Heart left ventricle (tissue), 16 donors: ENCODE measurements at regions not wholly inside any gene's neighbourhood (a gene's known extent, or its start where the extent isn't known, plus 50 kb on each side); places are given as distances from the start of the nearest gene placed in this dataset.

Source experiments
- ATAC-seq, 4 donors: fragments of 200-7000 bp; cut with Tn5 transposase; one replicate each; pipeline ENCODE4 v1.9.1; 2020 to 2022; ENCODE audit warnings: moderate library complexity in 4 of 4, mild to moderate bottlenecking in 3 of 4, moderate number of reproducible peaks in 1 of 4
- DNase-seq, 5 donors: peaks; one replicate each; pipeline ENCODE4 v3.0.0-alpha.2; 2020
- H3K27ac ChIP-seq, 12 donors: fragments of 200-600 bp; sonication (generic) in 4 of 12; one replicate each; pipeline versions ENCODE4 v1.5.0 to v1.8.0; 2016 to 2022; ENCODE audit warnings: mild to moderate bottlenecking in 2 of 12
- H3K27me3 ChIP-seq, 9 donors: fragments of 200-600 bp; sonication (generic) in 2 of 9; one replicate each; pipeline versions ENCODE4 v1.5.1 to v1.8.0; 2016 to 2022; ENCODE audit warnings: mild to moderate bottlenecking in 3 of 9
- H3K36me3 ChIP-seq, 9 donors: fragments of 200-600 bp; sonication (generic) in 2 of 9; one replicate each; pipeline versions ENCODE4 v1.5.0 to v1.8.0; 2018 to 2022; ENCODE audit warnings: mild to moderate bottlenecking in 2 of 9
- H3K4me1 ChIP-seq, 12 donors: fragments of 200-600 bp; sonication (generic) in 4 of 12; one replicate each; pipeline versions ENCODE4 v1.5.0 to v1.8.0; 2016 to 2022; ENCODE audit warnings: mild to moderate bottlenecking in 3 of 12
- H3K4me3 ChIP-seq, 12 donors: fragments of 200-600 bp; sonication (generic) in 4 of 12; one replicate each; pipeline versions ENCODE4 v1.5.0 to v1.8.0; 2017 to 2022; ENCODE audit warnings: mild to moderate bottlenecking in 9 of 12, moderate library complexity in 4 of 12
- H3K9me3 ChIP-seq, 12 donors: fragments of 200-600 bp; sonication (generic) in 4 of 12; one replicate each; pipeline versions ENCODE4 v1.5.0 to v1.8.0; 2016 to 2022; ENCODE audit warnings: mild to moderate bottlenecking in 1 of 12
- POLR2A ChIP-seq, 2 donors: fragments of 450-650 bp; IDR thresholded peaks; one replicate each; pipeline ENCODE4 v1.6.1; 2017; ENCODE audit warnings: antibody characterized with exemption in 2 of 2, mild to moderate bottlenecking in 2 of 2, moderate library complexity in 2 of 2
- WGBS, 4 donors: extraction: QIAGEN DNeasy Blood & Tissue Kit in 2 of 4; methylation state at CpG; one replicate each; pipeline versions ENCODE4 v1.1.5 to v1.1.7; 2013 to 2018; 5-methylcytosine and 5-hydroxymethylcytosine counted together
- intact Hi-C, 10 donors: fragments of 100-400 bp; cut with DNase I; formaldehyde crosslinking; loops; one replicate each; pipeline versions ENCODE4 v1.11.1 to v1.14.2; 2022
- TF ChIP-seq, protein P1 (sequence below), 12 donors: fragments of 200-600 bp; sonication (generic) in 4 of 12; IDR thresholded peaks; one replicate each; pipeline versions ENCODE4 v1.5.0 to v1.8.0; 2018 to 2022; ENCODE audit warnings: antibody characterized with exemption in 12 of 12, mild to moderate bottlenecking in 5 of 12
- donor health status: ischemic (EF 13 %, LVEDD 7.1; RV severe dilation, severe dysfunction).
- donor health status: healthy with polysubstance abuse.
- donor health status: DM: no; HTN: yes; CAD: no.
- donor health status: DM: no; HTN: no; CAD: no.
- donor health status: ischemic (EF 25% LVEDD 6.9; RV normal size, moderate dysfunction).
- donor health status: ischemic (EF 25% LVEDD 5.7; RV mildly dilated, moderate dysfunction).
- donor health status: healthy.
- donor health status: DM: yes; HTN: yes; CAD: no.
- donor health status: ischemic (EF 35%, LVEDD 5.7; RV mildly dilated, moderate dysfunction).
- donor health status: nonischemic (EF 11% LVEDD 7.7; RV severe dilation, severe dysfunction).
- donor health status: DM: yes; HTN: yes; CAD: no.
- donor health status: PGD.
- donor health status: ischemic (EF 29% LVEDD 5.4; RV normal size, mild dysfunction).
- donor health status: nonischemic (EF 23%, LVEDD 6.1; RV moderate dilation, normal function).

DNA sequence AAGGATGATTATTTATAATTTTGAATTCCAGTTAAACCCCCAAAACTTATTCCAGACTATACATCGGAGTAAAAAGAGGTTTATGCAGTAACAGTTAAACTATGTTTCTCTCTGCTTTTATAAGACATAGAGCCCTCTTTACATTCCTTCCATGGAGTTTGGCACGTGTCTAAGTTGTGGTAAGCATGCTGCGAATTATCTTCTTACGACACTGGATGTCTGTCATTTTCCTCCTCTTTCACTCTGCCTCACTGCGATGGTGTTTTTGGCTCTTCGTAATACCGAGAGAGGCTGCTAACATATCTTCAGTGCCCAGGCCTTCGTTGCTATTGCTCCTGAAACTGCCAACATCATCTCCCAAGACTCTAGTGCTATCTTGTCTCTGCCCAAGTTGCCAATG lies 83.9 kb upstream of the TGFBR2 start:
- H3K36me3 ChIP-seq: no peaks in the 10 kb centered on the region
- no peaks in the 10 kb centered on the region for H3K9me3 ChIP-seq
- ATAC-seq (no peak), DNase-seq (no peak)
- no peak overlapping the region for H3K27ac ChIP-seq
- peaks cover 0 to 63% (median 27%) of the 10 kb centered on the region in 12 donors for H3K4me1 ChIP-seq
- no peak for TF ChIP-seq POLR2A (IDR thresholded peaks at IDR 0.05)
- TF ChIP-seq, protein P1, sequence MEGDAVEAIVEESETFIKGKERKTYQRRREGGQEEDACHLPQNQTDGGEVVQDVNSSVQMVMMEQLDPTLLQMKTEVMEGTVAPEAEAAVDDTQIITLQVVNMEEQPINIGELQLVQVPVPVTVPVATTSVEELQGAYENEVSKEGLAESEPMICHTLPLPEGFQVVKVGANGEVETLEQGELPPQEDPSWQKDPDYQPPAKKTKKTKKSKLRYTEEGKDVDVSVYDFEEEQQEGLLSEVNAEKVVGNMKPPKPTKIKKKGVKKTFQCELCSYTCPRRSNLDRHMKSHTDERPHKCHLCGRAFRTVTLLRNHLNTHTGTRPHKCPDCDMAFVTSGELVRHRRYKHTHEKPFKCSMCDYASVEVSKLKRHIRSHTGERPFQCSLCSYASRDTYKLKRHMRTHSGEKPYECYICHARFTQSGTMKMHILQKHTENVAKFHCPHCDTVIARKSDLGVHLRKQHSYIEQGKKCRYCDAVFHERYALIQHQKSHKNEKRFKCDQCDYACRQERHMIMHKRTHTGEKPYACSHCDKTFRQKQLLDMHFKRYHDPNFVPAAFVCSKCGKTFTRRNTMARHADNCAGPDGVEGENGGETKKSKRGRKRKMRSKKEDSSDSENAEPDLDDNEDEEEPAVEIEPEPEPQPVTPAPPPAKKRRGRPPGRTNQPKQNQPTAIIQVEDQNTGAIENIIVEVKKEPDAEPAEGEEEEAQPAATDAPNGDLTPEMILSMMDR (IDR thresholded peaks at IDR 0.05): no peak
- intact Hi-C loops: loop anchor here in 3 of 10 donors (5.0 to 10.0 kb wide), 2 partner anchors 85 to 162 kb away; partner anchors contain the start of gene TGFBR2 (in 1 of the 3)
- H3K27me3 ChIP-seq: no peaks in the 10 kb centered on the region
- 70 to 84% (median 77%) methylated on average over 8 of the region's 8 CpGs for WGBS, 4 donors
- no peak overlapping the region for H3K4me3 ChIP-seq

DNA sequence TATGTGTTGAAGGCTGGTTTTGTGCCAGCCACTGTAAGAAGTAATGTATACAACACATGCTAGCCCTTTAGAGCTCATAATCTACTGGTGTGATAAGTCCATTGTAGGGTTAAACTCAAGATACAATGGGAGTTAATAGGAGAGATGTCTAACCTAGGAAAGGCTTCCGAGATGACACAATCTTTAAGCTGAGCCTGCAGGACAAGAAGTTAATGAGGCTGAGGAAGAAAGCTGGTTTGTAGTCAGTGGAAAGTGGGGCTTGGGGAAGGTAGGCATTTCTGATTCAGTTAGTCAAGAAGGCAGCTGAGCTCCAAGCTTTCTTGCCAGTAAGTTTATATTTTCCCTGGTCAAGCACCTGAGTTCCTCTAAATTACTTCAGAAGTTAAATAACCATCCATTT lies 83.0 kb upstream of the TGFBR2 start:
- Histone ChIP-seq H3K4me3 (no peak overlapping the region), H3K27ac (no peak overlapping the region), H3K36me3 (no peaks in the 10 kb centered on the region), H3K9me3 (no peaks in the 10 kb centered on the region), H3K4me1 (peaks cover 0 to 63% (median 20%) of the 10 kb centered on the region in 12 donors), H3K27me3 (no peaks in the 10 kb centered on the region)
- intact Hi-C loops: loop anchor here in 3 of 10 donors (5.0 to 10.0 kb wide), 2 partner anchors 84 to 161 kb away; partner anchors contain the start of gene TGFBR2 (in 1 of the 3)
- no peak for TF ChIP-seq POLR2A (IDR thresholded peaks at IDR 0.05)
- TF ChIP-seq, protein P1 (IDR thresholded peaks at IDR 0.05): no peak
- 32 to 92% (median 72%) methylated on average over 1 of the region's 1 CpG for WGBS, 4 donors
- ATAC-seq (no peak), DNase-seq (no peak)

DNA sequence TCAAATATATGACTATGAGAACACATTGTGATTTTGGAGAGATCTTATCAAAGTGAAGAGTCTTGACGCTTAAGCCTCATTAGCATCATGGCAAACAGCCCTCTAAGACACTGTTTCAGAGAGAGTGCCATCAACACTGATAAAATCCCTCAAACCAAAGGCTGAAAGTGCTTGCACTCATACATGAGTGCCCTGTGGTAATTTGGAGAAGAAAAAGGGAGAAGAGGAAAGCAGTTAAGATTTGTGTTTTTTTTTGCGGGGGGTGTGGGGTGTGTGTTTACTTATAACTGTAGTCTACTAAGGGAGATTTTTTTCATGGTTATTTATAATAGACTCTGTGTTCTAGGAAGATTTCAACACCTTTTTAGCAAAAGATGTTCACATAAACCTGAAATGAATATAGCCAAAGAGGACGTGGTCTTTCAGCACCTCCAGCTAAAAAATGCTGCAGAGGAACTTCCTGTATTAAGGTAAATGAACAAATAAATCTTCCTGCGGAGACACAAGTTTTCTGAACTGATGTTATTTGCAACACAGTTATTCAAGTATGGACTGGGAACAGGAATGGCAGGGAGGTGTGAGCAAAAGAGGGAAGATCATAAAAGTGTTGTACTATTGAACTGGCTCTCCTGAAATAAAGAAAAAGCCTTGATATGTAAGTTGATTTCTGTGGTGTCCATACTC lies 81.9 kb upstream of the TGFBR2 start:
- intact Hi-C loops: loop anchor here in 3 of 10 donors (5.0 to 10.0 kb wide), 2 partner anchors 83 to 160 kb away; partner anchors contain the start of gene TGFBR2 (in 1 of the 3)

DNA sequence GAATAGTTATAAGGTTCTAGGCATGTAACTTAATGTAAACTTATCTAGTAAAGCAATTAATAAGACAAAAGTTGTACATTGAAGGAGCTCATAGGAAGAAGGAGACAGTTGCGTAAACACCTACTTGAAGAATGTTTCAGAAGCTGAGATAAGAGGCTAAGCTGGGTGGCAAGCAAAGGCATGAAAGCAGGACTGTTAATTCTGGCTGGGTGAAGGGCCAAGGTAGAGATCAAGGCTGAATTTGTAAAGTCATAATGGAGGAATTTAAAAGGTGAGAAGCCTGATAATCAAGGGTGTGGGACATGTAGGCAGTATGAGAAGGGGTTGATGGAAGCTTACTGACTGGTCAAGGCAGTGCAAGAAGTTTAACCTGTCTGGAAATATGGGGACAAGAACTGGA lies 80.4 kb upstream of the TGFBR2 start:
- ATAC-seq: no peak
- intact Hi-C loops: loop anchor here in 2 of 10 donors (10.0 kb wide), 1 partner anchor 159 kb away; no protein-coding TSS in a partner anchor
- Histone ChIP-seq H3K9me3 (no peaks in the 10 kb centered on the region), H3K27ac (no peak overlapping the region), H3K27me3 (no peaks in the 10 kb centered on the region), H3K4me1 (peaks cover 0 to 43% (median 5%) of the 10 kb centered on the region in 12 donors), H3K4me3 (no peak overlapping the region), H3K36me3 (no peaks in the 10 kb centered on the region)
- no peak for DNase-seq
- WGBS, 4 donors: 91 to 98% (median 94%) methylated on average over 1 of the region's 1 CpG
- TF ChIP-seq POLR2A (IDR thresholded peaks at IDR 0.05): no peak
- TF ChIP-seq, protein P1 (IDR thresholded peaks at IDR 0.05): no peak

More for the DNA sequence above, 81.9 kb upstream of the TGFBR2 start:
- Histone ChIP-seq H3K4me3 (no peak overlapping the region), H3K4me1 (peaks cover 0 to 56% (median 11%) of the 10 kb centered on the region in 12 donors), H3K27me3 (no peaks in the 10 kb centered on the region), H3K9me3 (no peaks in the 10 kb centered on the region), H3K36me3 (no peaks in the 10 kb centered on the region), H3K27ac (no peak overlapping the region)
- ATAC-seq (no peak), DNase-seq (no peak)
- TF ChIP-seq, protein P1 (IDR thresholded peaks at IDR 0.05): no peak
- TF ChIP-seq POLR2A (IDR thresholded peaks at IDR 0.05): no peak
- WGBS, 4 donors: 65 to 80% (median 75%) methylated on average over 4 of the region's 4 CpGs
